ENCODE measurements at regions not wholly inside any gene's neighbourhood (a gene's known extent, or its start where the extent isn't known, plus 50 kb on each side); places are given as distances from the start of the nearest gene placed in this dataset.
"Not testable (repeated sequence)": the region's sequence is repeated elsewhere in the genome, so short reads cannot be mapped to it uniquely, and the experiment has no call there.

DNA sequence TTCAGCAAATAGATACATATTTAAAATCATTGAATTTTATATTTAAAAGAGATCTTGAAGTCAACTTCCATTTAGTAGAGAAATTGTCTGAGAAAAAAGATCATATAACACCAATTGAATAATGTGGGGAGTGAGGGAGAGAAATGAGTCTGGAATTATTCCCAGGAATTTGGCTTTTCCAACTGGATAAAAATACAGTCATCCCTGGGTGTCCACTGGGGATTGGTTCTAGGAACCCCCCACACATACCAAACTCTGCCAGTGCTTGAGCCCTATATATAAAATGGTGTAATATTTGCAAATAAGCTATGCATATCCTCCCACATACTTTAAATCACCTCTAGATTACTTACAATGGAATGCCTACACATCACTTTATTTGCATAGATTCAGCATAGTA, 162.8 kb upstream of the SEMA3C start:
- FAIRE-seq (no peak), DNase-seq (ENCODE audit: insufficient read length, low spot score) (no peak)

GRCh38 chr7:81080553-81080952, 161.7 kb upstream of the SEMA3C start:
- FAIRE-seq: no peak
- DNase-seq (ENCODE audit: insufficient read length, low spot score): no peak

- FAIRE-seq (no peak), DNase-seq (ENCODE audit: insufficient read length, low spot score) (no peak)
Observed at GRCh38 chr7:81079746-81080145, 160.9 kb upstream of the SEMA3C start.

- FAIRE-seq: no peak
Observed at GRCh38 chr7:81075150-81075549, 156.3 kb upstream of the SEMA3C start.

GRCh38 chr7:81074406-81074805, 155.6 kb upstream of the SEMA3C start:
- no peak for DNase-seq (ENCODE audit: insufficient read length, low spot score)

More at GRCh38 chr7:81075150-81075549, 156.3 kb upstream of the SEMA3C start:
- no peak for DNase-seq (ENCODE audit: insufficient read length, low spot score)

DNA sequence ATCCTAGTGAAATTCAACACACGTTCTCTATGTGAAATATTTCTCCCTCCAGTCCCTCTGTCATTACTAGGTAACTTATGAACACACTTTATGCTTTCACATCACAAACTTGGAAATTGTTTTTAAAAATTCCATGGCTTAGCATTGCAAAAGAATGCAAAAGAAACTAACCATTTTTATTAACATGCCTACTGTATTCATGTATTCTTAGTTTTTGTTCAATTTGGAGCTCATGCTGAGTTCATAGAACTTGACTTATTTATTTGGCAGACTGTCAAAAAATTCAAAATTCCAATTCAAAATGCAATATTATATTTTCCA, 155.0 kb upstream of the SEMA3C start:
- DNase-seq (ENCODE audit: insufficient read length, low spot score): no peak
- FAIRE-seq: no peak

More at GRCh38 chr7:81074406-81074805, 155.6 kb upstream of the SEMA3C start:
- no peak for FAIRE-seq

GRCh38 chr7:81070956-81071355, 152.1 kb upstream of the SEMA3C start:
- DNase-seq (ENCODE audit: insufficient read length, low spot score) (no peak), FAIRE-seq (no peak)

GRCh38 chr7:81066797-81067196, 147.9 kb upstream of the SEMA3C start:
- FAIRE-seq: no peak

GRCh38 chr7:81064426-81064825, 145.6 kb upstream of the SEMA3C start:
- FAIRE-seq: no peak
- no peak for DNase-seq (ENCODE audit: insufficient read length, low spot score)

More at GRCh38 chr7:81066797-81067196, 147.9 kb upstream of the SEMA3C start:
- no peak for DNase-seq (ENCODE audit: insufficient read length, low spot score)

- no peak for DNase-seq (ENCODE audit: insufficient read length, low spot score)
- no peak for FAIRE-seq
Observed at GRCh38 chr7:81062755-81063154, 143.9 kb upstream of the SEMA3C start.

DNA sequence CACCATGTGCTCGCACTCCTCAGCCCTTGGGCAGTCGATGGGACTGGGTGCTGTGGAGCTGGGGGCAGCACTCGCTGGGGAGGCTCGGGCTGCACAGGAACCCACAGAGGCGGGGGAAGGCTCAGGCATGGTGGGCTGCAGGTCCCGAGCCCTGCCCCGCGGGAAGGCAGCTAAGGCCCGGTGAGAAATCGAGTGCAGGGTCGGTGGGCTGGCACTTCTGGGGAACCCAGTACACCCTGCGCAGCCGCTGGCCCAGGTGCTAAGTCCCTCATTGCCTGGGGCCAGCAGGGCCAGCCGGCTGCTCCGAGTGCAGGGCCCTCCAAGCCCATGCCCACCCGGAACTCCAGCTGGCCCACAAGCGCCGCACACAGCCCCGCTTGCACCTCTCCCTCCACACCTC, 138.6 kb upstream of the SEMA3C start:
- not testable (repeated sequence) for DNase-seq (ENCODE audit: insufficient read length, low spot score); FAIRE-seq

DNA sequence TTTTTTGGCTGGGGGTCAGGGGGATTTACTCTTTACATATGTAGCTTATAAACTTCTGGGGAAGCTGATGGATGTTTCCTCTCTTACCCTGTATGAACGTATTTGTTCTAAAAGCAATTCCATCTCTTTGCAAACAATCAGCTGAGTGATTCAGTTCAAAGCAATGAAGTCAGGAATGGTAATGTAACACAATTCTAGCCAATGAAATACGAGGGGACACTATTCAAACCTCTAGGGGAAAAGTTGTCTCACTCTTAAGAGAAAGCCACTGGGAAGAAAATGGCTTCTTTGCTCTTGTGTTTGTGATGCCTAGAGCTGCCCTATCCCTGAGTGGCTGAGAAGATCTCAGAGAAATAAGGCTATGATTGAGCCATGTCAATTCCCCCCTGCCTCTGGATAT, 134.8 kb upstream of the SEMA3C start:
- FAIRE-seq (no peak), DNase-seq (ENCODE audit: insufficient read length, low spot score) (no peak)

GRCh38 chr7:81051811-81052413, 133.1 kb upstream of the SEMA3C start:
- DNase-seq (ENCODE audit: insufficient read length, low spot score) (no peak), FAIRE-seq (no peak)

- DNase-seq (ENCODE audit: insufficient read length, low spot score) (no peak), FAIRE-seq (no peak)
Observed at GRCh38 chr7:81045491-81046030, 126.7 kb upstream of the SEMA3C start.

DNA sequence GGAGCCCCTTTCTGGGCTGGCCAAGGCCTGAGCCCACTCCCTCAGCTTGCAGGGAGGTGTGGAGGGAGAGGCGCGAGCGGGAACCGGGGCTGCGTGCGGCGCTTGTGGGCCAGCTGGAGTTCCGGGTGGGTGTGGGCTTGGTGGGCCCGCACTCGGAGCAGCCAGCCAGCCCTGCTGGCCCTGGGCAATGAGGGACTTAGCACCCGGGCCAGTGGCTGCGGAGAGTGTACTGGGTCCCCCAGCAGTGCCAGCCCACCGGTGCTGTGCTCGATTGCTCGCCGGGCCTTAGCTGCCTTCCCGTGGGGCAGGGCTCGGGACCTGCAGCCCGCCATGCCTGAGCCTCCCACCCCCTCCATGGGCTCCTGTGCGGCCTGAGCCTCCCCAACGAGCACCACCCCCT, 123.8 kb upstream of the SEMA3C start:
- not testable (repeated sequence) for FAIRE-seq; DNase-seq (ENCODE audit: insufficient read length, low spot score)

- no peak for DNase-seq (ENCODE audit: insufficient read length, low spot score)
- FAIRE-seq: no peak
Observed at GRCh38 chr7:81040496-81040895, 121.6 kb upstream of the SEMA3C start.

DNA sequence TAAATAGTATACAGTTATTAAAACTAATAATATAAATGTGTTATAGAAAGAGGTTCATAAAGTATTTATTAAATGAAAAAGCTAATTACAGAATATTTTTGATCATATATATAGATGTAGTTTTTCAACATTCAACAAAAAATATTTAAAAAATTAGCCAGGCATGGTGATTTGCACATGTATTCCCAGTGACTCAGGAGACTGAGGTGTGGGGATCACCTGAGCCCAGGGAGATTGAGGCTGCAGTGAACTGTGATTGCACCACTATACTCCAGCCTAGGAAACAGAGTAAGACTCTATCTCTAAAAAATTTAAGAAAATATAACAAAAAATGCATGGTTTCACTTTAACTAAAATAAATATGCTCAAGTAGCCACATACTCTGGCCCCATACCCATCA, 118.0 kb upstream of the SEMA3C start:
- no peak for FAIRE-seq
- DNase-seq (ENCODE audit: insufficient read length, low spot score): no peak

DNA sequence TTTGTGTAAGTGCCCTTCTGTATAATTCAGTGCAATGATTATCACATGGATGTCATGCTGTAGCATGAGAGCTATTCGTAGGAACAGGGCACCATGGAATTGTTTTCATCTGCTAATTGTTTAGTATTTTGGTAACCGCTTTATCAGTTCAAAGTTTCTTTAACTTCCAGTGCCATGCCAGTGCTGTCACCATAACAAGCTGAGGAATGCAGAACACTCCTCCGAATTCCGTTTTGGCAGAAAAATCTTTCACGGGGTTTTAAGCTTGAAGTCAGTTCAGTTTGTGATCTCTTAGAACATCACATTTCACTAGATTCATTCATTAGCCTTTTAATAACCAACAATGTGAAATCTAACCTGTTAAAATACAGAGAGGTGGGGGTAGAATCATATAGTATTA, 117.2 kb upstream of the SEMA3C start:
- FAIRE-seq (no peak), DNase-seq (ENCODE audit: insufficient read length, low spot score) (no peak)

DNA sequence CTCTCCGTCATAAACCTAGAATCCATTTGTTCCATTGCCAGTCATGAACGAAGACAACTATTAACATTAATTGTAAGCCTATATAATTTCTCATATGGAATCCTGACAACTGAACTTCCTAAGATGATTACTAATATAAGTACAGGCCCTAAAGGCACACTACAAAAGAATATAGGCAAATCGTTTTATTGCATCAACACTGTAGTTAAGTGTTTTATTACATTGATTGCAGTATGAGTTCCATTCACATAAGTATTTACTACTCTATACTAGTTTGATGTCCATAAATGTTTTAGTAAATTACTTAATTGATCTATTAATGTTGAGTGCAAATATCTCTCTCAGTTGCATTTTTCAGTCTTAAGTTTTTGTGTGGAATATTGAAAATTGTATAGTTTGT, 113.1 kb upstream of the SEMA3C start:
- DNase-seq (ENCODE audit: insufficient read length, low spot score) (no peak), FAIRE-seq (no peak)

DNA sequence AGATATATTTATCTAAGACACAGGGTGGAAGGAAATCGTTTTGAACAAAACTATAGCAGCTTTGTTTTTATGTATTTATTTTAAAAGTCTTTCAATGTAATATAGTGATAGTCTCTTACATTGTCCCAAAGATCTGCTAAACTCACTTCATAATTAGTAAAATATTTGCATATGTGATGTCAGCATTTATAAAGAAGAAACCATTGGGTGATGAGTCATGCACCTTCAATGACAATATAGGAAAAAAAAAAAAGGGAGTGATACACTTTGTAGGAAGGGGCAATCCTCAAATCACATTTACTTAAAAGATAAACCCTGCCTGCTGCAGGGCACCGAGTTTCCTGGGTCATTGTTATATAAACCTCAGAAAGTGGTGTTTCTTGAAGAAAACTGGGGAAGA, 112.4 kb upstream of the SEMA3C start:
- FAIRE-seq (no peak), DNase-seq (ENCODE audit: insufficient read length, low spot score) (no peak)

GRCh38 chr7:81030472-81030871, 111.6 kb upstream of the SEMA3C start:
- DNase-seq (ENCODE audit: insufficient read length, low spot score) (no peak), FAIRE-seq (no peak)

GRCh38 chr7:81029511-81029910, 110.7 kb upstream of the SEMA3C start:
- no peak for DNase-seq (ENCODE audit: insufficient read length, low spot score)
- no peak for FAIRE-seq

DNA sequence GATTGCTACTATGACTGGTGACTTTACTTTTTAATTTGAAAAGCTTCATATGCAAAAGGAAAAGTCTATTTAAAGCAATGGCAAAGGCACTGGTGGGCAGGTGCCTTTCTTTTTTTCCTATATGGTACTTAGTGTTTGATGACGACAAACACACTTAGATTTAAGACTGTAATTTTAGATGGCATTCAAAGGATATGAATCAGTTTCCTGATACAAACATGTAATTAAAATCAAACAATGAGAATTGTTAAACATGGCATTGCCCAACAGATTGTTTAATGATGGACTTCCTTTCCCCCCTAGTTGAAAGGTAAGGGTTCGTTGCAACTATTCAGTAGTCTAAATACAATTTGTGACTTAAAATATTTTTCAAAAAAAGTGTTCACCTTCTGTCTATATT, 106.5 kb upstream of the SEMA3C start:
- DNase-seq (ENCODE audit: insufficient read length, low spot score) (no peak), FAIRE-seq (no peak)

Data from GM19239 (cell line).